ENCODE measurements at regions not wholly inside any gene's neighbourhood (a gene's known extent, or its start where the extent isn't known, plus 50 kb on each side); places are given as distances from the start of the nearest gene placed in this dataset.
"Not testable (repeated sequence)": the region's sequence is repeated elsewhere in the genome, so short reads cannot be mapped to it uniquely, and the experiment has no call there.

- H3K27me3 ChIP-seq (ENCODE audit: control insufficient read depth in 3 of 3, insufficient read depth in 3 of 3, low read length in 3 of 3): peaks cover 0 to 12% (median 0%) of the 10 kb centered on the region in 3 donors
- no peaks in the 10 kb centered on the region for H3K9me3 ChIP-seq (ENCODE audit: control insufficient read depth in 3 of 3, low read length in 3 of 3)
- H3K4me1 ChIP-seq (ENCODE audit: control insufficient read depth in 3 of 3, insufficient read depth in 3 of 3, low read length in 3 of 3): peaks cover 6 to 10% (median 6%) of the 10 kb centered on the region in 3 donors
- H3K36me3 ChIP-seq (ENCODE audit: control insufficient read depth in 3 of 3, insufficient read depth in 3 of 3, low read length in 3 of 3): no peaks in the 10 kb centered on the region
- no peak overlapping the region for H3K9ac ChIP-seq (ENCODE audit: low read depth in 1 of 3, low read length in 3 of 3)
- no peak overlapping the region for H3K27ac ChIP-seq (ENCODE audit: low read depth, low read length)
- no peak overlapping the region for H3K4me3 ChIP-seq (ENCODE audit: low read length in 3 of 3)
These were observed 374.2 kb upstream of the PROX1 start for GRCh38 chr1:213613549-213613948.

GRCh38 chr1:213615226-213615916, 372.4 kb upstream of the PROX1 start:
- H3K4me3 ChIP-seq (ENCODE audit: low read length in 3 of 3): no peak overlapping the region
- H3K36me3 ChIP-seq (ENCODE audit: control insufficient read depth in 3 of 3, insufficient read depth in 3 of 3, low read length in 3 of 3): no peaks in the 10 kb centered on the region
- peaks cover 6 to 10% (median 6%) of the 10 kb centered on the region in 3 donors for H3K4me1 ChIP-seq (ENCODE audit: control insufficient read depth in 3 of 3, insufficient read depth in 3 of 3, low read length in 3 of 3)
- no peaks in the 10 kb centered on the region for H3K9me3 ChIP-seq (ENCODE audit: control insufficient read depth in 3 of 3, low read length in 3 of 3)
- H3K9ac ChIP-seq (ENCODE audit: low read depth in 1 of 3, low read length in 3 of 3): no peak overlapping the region
- no peak overlapping the region for H3K27ac ChIP-seq (ENCODE audit: low read depth, low read length)
- H3K27me3 ChIP-seq (ENCODE audit: control insufficient read depth in 3 of 3, insufficient read depth in 3 of 3, low read length in 3 of 3): peaks cover 0 to 12% (median 0%) of the 10 kb centered on the region in 3 donors

GRCh38 chr1:213617133-213617532, 370.6 kb upstream of the PROX1 start:
- no peak overlapping the region for H3K9ac ChIP-seq (ENCODE audit: low read depth in 1 of 3, low read length in 3 of 3)
- peaks cover 6 to 10% (median 6%) of the 10 kb centered on the region in 3 donors for H3K4me1 ChIP-seq (ENCODE audit: control insufficient read depth in 3 of 3, insufficient read depth in 3 of 3, low read length in 3 of 3)
- no peaks in the 10 kb centered on the region for H3K9me3 ChIP-seq (ENCODE audit: control insufficient read depth in 3 of 3, low read length in 3 of 3)
- no peak overlapping the region for H3K27ac ChIP-seq (ENCODE audit: low read depth, low read length)
- H3K27me3 ChIP-seq (ENCODE audit: control insufficient read depth in 3 of 3, insufficient read depth in 3 of 3, low read length in 3 of 3): peaks cover 0 to 12% (median 0%) of the 10 kb centered on the region in 3 donors
- H3K36me3 ChIP-seq (ENCODE audit: control insufficient read depth in 3 of 3, insufficient read depth in 3 of 3, low read length in 3 of 3): no peaks in the 10 kb centered on the region
- no peak overlapping the region for H3K4me3 ChIP-seq (ENCODE audit: low read length in 3 of 3)

GRCh38 chr1:213618094-213618493, 369.7 kb upstream of the PROX1 start:
- Histone ChIP-seq H3K4me1 (ENCODE audit: control insufficient read depth in 3 of 3, insufficient read depth in 3 of 3, low read length in 3 of 3) (peaks cover 9 to 10% (median 10%) of the 10 kb centered on the region in 3 donors), H3K36me3 (ENCODE audit: control insufficient read depth in 3 of 3, insufficient read depth in 3 of 3, low read length in 3 of 3) (no peaks in the 10 kb centered on the region), H3K27ac (ENCODE audit: low read depth, low read length) (no peak overlapping the region), H3K27me3 (ENCODE audit: control insufficient read depth in 3 of 3, insufficient read depth in 3 of 3, low read length in 3 of 3) (peaks cover 0 to 12% (median 0%) of the 10 kb centered on the region in 3 donors), H3K9me3 (ENCODE audit: control insufficient read depth in 3 of 3, low read length in 3 of 3) (no peaks in the 10 kb centered on the region), H3K9ac (ENCODE audit: low read depth in 1 of 3, low read length in 3 of 3) (no peak overlapping the region), H3K4me3 (ENCODE audit: low read length in 3 of 3) (no peak overlapping the region)

- peaks cover 9 to 10% (median 10%) of the 10 kb centered on the region in 3 donors for H3K4me1 ChIP-seq (ENCODE audit: control insufficient read depth in 3 of 3, insufficient read depth in 3 of 3, low read length in 3 of 3)
- no peak overlapping the region for H3K9ac ChIP-seq (ENCODE audit: low read depth in 1 of 3, low read length in 3 of 3)
- H3K27me3 ChIP-seq (ENCODE audit: control insufficient read depth in 3 of 3, insufficient read depth in 3 of 3, low read length in 3 of 3): peaks cover 0 to 7% (median 0%) of the 10 kb centered on the region in 3 donors
- H3K9me3 ChIP-seq (ENCODE audit: control insufficient read depth in 3 of 3, low read length in 3 of 3): no peaks in the 10 kb centered on the region
- no peak overlapping the region for H3K27ac ChIP-seq (ENCODE audit: low read depth, low read length)
- no peak overlapping the region for H3K4me3 ChIP-seq (ENCODE audit: low read length in 3 of 3)
- no peaks in the 10 kb centered on the region for H3K36me3 ChIP-seq (ENCODE audit: control insufficient read depth in 3 of 3, insufficient read depth in 3 of 3, low read length in 3 of 3)
These were observed 368.7 kb upstream of the PROX1 start for GRCh38 chr1:213619026-213619425.

GRCh38 chr1:213621077-213621476, 366.7 kb upstream of the PROX1 start:
- H3K4me1 ChIP-seq (ENCODE audit: control insufficient read depth in 3 of 3, insufficient read depth in 3 of 3, low read length in 3 of 3): peaks cover 9 to 10% (median 10%) of the 10 kb centered on the region in 3 donors
- H3K4me3 ChIP-seq (ENCODE audit: low read length in 3 of 3): no peak overlapping the region
- no peaks in the 10 kb centered on the region for H3K36me3 ChIP-seq (ENCODE audit: control insufficient read depth in 3 of 3, insufficient read depth in 3 of 3, low read length in 3 of 3)
- H3K9me3 ChIP-seq (ENCODE audit: control insufficient read depth in 3 of 3, low read length in 3 of 3): no peaks in the 10 kb centered on the region
- no peak overlapping the region for H3K9ac ChIP-seq (ENCODE audit: low read depth in 1 of 3, low read length in 3 of 3)
- H3K27ac ChIP-seq (ENCODE audit: low read depth, low read length): no peak overlapping the region
- H3K27me3 ChIP-seq (ENCODE audit: control insufficient read depth in 3 of 3, insufficient read depth in 3 of 3, low read length in 3 of 3): no peaks in the 10 kb centered on the region

- no peak overlapping the region for H3K27ac ChIP-seq (ENCODE audit: low read depth, low read length)
- H3K4me3 ChIP-seq (ENCODE audit: low read length in 3 of 3): no peak overlapping the region
These were observed 365.3 kb upstream of the PROX1 start for GRCh38 chr1:213622365-213623063.

GRCh38 chr1:213623064-213623581, 364.6 kb upstream of the PROX1 start:
- Histone ChIP-seq H3K4me3 (ENCODE audit: low read length in 3 of 3) (no peak overlapping the region), H3K27ac (ENCODE audit: low read depth, low read length) (no peak overlapping the region)

More at GRCh38 chr1:213622365-213623063, 365.3 kb upstream of the PROX1 start:
- no peaks in the 10 kb centered on the region for H3K27me3 ChIP-seq (ENCODE audit: control insufficient read depth in 3 of 3, insufficient read depth in 3 of 3, low read length in 3 of 3)
- H3K9ac ChIP-seq (ENCODE audit: low read depth in 1 of 3, low read length in 3 of 3): peak overlapping the region in 1 of 3 donors; percentile 43
- no peaks in the 10 kb centered on the region for H3K36me3 ChIP-seq (ENCODE audit: control insufficient read depth in 3 of 3, insufficient read depth in 3 of 3, low read length in 3 of 3)
- no peaks in the 10 kb centered on the region for H3K9me3 ChIP-seq (ENCODE audit: control insufficient read depth in 3 of 3, low read length in 3 of 3)
- peaks cover 0 to 4% (median 2%) of the 10 kb centered on the region in 3 donors for H3K4me1 ChIP-seq (ENCODE audit: control insufficient read depth in 3 of 3, insufficient read depth in 3 of 3, low read length in 3 of 3)

GRCh38 chr1:213623862-213624261, 363.9 kb upstream of the PROX1 start:
- no peak overlapping the region for H3K27ac ChIP-seq (ENCODE audit: low read depth, low read length)
- no peaks in the 10 kb centered on the region for H3K9me3 ChIP-seq (ENCODE audit: control insufficient read depth in 3 of 3, low read length in 3 of 3)
- H3K9ac ChIP-seq (ENCODE audit: low read depth in 1 of 3, low read length in 3 of 3): no peak overlapping the region
- no peaks in the 10 kb centered on the region for H3K27me3 ChIP-seq (ENCODE audit: control insufficient read depth in 3 of 3, insufficient read depth in 3 of 3, low read length in 3 of 3)
- H3K4me3 ChIP-seq (ENCODE audit: low read length in 3 of 3): no peak overlapping the region
- no peaks in the 10 kb centered on the region for H3K36me3 ChIP-seq (ENCODE audit: control insufficient read depth in 3 of 3, insufficient read depth in 3 of 3, low read length in 3 of 3)
- H3K4me1 ChIP-seq (ENCODE audit: control insufficient read depth in 3 of 3, insufficient read depth in 3 of 3, low read length in 3 of 3): peaks cover 0 to 4% (median 2%) of the 10 kb centered on the region in 3 donors

More at GRCh38 chr1:213623064-213623581, 364.6 kb upstream of the PROX1 start:
- Histone ChIP-seq H3K36me3 (ENCODE audit: control insufficient read depth in 3 of 3, insufficient read depth in 3 of 3, low read length in 3 of 3) (no peaks in the 10 kb centered on the region), H3K4me1 (ENCODE audit: control insufficient read depth in 3 of 3, insufficient read depth in 3 of 3, low read length in 3 of 3) (peaks cover 0 to 4% (median 2%) of the 10 kb centered on the region in 3 donors), H3K27me3 (ENCODE audit: control insufficient read depth in 3 of 3, insufficient read depth in 3 of 3, low read length in 3 of 3) (no peaks in the 10 kb centered on the region), H3K9me3 (ENCODE audit: control insufficient read depth in 3 of 3, low read length in 3 of 3) (no peaks in the 10 kb centered on the region), H3K9ac (ENCODE audit: low read depth in 1 of 3, low read length in 3 of 3) (no peak overlapping the region)

- not testable (repeated sequence) for H3K36me3 ChIP-seq (ENCODE audit: control insufficient read depth in 3 of 3, insufficient read depth in 3 of 3, low read length in 3 of 3); H3K27ac ChIP-seq (ENCODE audit: low read depth, low read length); H3K4me1 ChIP-seq (ENCODE audit: control insufficient read depth in 3 of 3, insufficient read depth in 3 of 3, low read length in 3 of 3); H3K4me3 ChIP-seq (ENCODE audit: low read length in 3 of 3); H3K9me3 ChIP-seq (ENCODE audit: control insufficient read depth in 3 of 3, low read length in 3 of 3); H3K9ac ChIP-seq (ENCODE audit: low read depth in 1 of 3, low read length in 3 of 3); H3K27me3 ChIP-seq (ENCODE audit: control insufficient read depth in 3 of 3, insufficient read depth in 3 of 3, low read length in 3 of 3)
These were observed 351.0 kb upstream of the PROX1 start for GRCh38 chr1:213636778-213637177.

Measured in skeletal muscle tissue (tissue), 3 donors.